ENCODE measurements at regions not wholly inside any gene's neighbourhood (a gene's known extent, or its start where the extent isn't known, plus 50 kb on each side); places are given as distances from the start of the nearest gene placed in this dataset.

GRCh38 chr7:153081496-153081895 is 321.9 kb downstream of the ACTR3B start:
- TF ChIP-seq, protein P1, sequence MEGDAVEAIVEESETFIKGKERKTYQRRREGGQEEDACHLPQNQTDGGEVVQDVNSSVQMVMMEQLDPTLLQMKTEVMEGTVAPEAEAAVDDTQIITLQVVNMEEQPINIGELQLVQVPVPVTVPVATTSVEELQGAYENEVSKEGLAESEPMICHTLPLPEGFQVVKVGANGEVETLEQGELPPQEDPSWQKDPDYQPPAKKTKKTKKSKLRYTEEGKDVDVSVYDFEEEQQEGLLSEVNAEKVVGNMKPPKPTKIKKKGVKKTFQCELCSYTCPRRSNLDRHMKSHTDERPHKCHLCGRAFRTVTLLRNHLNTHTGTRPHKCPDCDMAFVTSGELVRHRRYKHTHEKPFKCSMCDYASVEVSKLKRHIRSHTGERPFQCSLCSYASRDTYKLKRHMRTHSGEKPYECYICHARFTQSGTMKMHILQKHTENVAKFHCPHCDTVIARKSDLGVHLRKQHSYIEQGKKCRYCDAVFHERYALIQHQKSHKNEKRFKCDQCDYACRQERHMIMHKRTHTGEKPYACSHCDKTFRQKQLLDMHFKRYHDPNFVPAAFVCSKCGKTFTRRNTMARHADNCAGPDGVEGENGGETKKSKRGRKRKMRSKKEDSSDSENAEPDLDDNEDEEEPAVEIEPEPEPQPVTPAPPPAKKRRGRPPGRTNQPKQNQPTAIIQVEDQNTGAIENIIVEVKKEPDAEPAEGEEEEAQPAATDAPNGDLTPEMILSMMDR (IDR thresholded peaks at IDR 0.05; ENCODE audit: extremely low read depth, missing control alignments), result no peak
- DNase-seq (ENCODE audit: low spot score), result no peak

DNA sequence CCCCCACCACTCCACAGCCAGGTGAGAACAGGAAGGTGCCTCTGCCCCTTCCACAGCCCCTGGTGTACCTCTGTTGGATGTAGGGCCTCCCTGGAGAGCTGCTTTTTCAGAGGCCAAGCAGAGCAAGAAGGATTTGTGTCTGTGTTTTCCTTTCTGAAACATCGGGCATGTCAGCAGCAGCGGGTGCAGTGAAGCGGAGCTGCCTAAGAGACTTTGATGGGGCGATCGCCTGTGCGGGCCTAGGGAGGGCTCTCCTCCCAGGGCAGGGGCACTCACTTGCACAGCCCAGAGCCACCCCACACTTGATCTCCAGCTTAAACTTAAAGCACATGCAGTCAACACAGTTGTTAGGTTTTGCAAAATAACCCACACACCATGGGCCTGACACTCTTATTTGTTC is 324.7 kb downstream of the ACTR3B start:
- TF ChIP-seq, protein P1 (IDR thresholded peaks at IDR 0.05; ENCODE audit: extremely low read depth, missing control alignments), result no peak

DNA sequence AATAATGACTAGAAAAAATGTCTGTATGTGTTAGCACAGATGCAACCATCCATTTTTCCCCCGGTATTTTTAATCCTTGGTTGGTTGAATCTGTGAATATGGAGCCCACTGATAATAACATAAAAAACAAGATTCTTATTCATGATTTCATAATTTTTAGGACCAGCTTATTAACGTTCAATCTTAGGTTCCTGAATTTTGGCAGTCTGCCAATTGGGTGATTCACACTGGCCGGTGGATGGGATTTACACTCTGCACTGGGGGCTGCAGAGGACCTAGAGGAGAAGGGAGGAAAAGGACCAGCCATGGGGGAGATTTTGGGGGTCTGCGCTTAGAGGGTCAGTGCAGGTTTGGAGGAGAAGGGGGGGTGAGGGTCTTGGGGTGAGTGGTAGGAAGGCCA is 327.9 kb downstream of the ACTR3B start:
- no peak for DNase-seq (ENCODE audit: low spot score)

More for the DNA sequence above, 324.7 kb downstream of the ACTR3B start:
- DNase-seq (ENCODE audit: low spot score), result no peak

DNA sequence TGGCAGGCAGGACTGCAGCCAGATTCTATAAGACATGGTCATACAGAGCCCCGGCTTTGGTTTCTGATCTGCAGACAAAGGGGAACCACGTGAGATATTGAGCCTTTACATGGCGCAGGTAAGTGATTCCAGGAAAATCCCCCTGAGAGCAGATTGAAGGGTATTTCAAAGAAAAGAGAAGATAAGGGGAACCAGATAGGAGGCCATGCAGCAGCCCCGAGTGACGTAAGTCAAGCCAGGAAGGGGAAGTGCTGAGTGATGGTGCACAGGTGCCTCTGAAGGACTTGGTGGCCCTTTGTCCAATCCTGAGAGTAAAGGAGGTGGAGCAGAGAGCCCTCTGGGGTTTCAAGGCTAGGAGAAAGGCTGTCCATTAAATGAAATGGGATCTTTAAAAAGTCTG is 329.0 kb downstream of the ACTR3B start:
- TF ChIP-seq, protein P1 (IDR thresholded peaks at IDR 0.05; ENCODE audit: extremely low read depth, missing control alignments), result no peak
- DNase-seq (ENCODE audit: low spot score), result no peak

More for the DNA sequence above, 327.9 kb downstream of the ACTR3B start:
- TF ChIP-seq, protein P1 (IDR thresholded peaks at IDR 0.05; ENCODE audit: extremely low read depth, missing control alignments), result no peak

- TF ChIP-seq, protein P1 (IDR thresholded peaks at IDR 0.05; ENCODE audit: extremely low read depth, missing control alignments), result no peak
- no peak for DNase-seq (ENCODE audit: low spot score)
Observed at GRCh38 chr7:153090209-153090608, 330.7 kb downstream of the ACTR3B start.

GRCh38 chr7:153090764-153091163 is 331.2 kb downstream of the ACTR3B start:
- DNase-seq (ENCODE audit: low spot score), result no peak
- TF ChIP-seq, protein P1 (IDR thresholded peaks at IDR 0.05; ENCODE audit: extremely low read depth, missing control alignments), result no peak

DNA sequence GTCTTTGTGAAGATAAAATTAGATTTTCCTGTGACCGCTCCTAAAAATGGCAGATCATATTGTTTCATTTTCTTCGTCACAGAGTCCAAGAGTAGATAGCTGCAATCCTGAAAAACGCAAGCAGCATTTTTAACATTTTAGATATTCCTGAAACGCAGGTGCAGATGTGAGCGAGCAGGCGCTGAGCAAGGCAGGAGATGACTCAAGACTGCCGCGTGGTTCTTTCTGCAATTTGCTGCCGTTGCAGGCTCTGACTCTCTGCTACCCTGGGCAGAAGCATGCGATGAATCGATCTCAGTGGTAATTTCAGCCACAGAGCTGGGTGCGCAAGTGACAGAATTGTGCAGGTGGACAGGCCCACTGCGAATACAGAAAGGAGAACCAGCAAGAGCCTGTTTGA is 331.9 kb downstream of the ACTR3B start:
- TF ChIP-seq, protein P1 (IDR thresholded peaks at IDR 0.05; ENCODE audit: extremely low read depth, missing control alignments), result no peak
- DNase-seq (ENCODE audit: low spot score), result no peak

Data from GM20000 (cell line).